ENCODE measurements at regions not wholly inside any gene's neighbourhood (a gene's known extent, or its start where the extent isn't known, plus 50 kb on each side); places are given as distances from the start of the nearest gene placed in this dataset.

DNA sequence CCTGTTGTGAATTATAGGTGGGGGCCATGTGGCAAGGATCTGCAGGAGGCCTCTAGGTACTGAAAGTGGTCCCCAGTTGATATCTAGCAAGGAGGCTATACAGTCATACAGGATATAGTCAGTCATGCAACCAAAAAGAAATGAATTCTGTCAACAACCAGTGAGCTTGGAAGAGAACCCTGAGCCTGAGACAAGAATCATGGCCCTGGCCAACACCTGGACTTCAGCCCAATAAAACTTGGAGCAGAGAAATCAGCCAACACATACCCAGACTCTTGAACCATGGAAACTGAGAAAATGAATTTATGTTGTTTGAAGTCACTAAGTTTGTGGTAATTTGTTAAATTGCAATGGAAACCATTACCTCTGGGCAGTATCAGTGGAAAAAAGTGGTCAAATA lies 370.2 kb downstream of the KIF16B start:
- TF ChIP-seq JUN (CRISPR knock-in tag; IDR thresholded peaks at IDR 0.05), result no peak
- TF ChIP-seq, protein P1, sequence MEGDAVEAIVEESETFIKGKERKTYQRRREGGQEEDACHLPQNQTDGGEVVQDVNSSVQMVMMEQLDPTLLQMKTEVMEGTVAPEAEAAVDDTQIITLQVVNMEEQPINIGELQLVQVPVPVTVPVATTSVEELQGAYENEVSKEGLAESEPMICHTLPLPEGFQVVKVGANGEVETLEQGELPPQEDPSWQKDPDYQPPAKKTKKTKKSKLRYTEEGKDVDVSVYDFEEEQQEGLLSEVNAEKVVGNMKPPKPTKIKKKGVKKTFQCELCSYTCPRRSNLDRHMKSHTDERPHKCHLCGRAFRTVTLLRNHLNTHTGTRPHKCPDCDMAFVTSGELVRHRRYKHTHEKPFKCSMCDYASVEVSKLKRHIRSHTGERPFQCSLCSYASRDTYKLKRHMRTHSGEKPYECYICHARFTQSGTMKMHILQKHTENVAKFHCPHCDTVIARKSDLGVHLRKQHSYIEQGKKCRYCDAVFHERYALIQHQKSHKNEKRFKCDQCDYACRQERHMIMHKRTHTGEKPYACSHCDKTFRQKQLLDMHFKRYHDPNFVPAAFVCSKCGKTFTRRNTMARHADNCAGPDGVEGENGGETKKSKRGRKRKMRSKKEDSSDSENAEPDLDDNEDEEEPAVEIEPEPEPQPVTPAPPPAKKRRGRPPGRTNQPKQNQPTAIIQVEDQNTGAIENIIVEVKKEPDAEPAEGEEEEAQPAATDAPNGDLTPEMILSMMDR (IDR thresholded peaks at IDR 0.05), result no peak
- TF ChIP-seq, protein P2, sequence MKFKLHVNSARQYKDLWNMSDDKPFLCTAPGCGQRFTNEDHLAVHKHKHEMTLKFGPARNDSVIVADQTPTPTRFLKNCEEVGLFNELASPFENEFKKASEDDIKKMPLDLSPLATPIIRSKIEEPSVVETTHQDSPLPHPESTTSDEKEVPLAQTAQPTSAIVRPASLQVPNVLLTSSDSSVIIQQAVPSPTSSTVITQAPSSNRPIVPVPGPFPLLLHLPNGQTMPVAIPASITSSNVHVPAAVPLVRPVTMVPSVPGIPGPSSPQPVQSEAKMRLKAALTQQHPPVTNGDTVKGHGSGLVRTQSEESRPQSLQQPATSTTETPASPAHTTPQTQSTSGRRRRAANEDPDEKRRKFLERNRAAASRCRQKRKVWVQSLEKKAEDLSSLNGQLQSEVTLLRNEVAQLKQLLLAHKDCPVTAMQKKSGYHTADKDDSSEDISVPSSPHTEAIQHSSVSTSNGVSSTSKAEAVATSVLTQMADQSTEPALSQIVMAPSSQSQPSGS (CRISPR knock-in tag; IDR thresholded peaks at IDR 0.05; ENCODE audit: borderline replicate concordance, low read depth), result no peak
